ENCODE measurements at regions not wholly inside any gene's neighbourhood (a gene's known extent, or its start where the extent isn't known, plus 50 kb on each side); places are given as distances from the start of the nearest gene placed in this dataset.

- no peaks in the 10 kb centered on the region for H3K27me3 ChIP-seq (ENCODE audit: low read length)
- TF ChIP-seq, protein P1, sequence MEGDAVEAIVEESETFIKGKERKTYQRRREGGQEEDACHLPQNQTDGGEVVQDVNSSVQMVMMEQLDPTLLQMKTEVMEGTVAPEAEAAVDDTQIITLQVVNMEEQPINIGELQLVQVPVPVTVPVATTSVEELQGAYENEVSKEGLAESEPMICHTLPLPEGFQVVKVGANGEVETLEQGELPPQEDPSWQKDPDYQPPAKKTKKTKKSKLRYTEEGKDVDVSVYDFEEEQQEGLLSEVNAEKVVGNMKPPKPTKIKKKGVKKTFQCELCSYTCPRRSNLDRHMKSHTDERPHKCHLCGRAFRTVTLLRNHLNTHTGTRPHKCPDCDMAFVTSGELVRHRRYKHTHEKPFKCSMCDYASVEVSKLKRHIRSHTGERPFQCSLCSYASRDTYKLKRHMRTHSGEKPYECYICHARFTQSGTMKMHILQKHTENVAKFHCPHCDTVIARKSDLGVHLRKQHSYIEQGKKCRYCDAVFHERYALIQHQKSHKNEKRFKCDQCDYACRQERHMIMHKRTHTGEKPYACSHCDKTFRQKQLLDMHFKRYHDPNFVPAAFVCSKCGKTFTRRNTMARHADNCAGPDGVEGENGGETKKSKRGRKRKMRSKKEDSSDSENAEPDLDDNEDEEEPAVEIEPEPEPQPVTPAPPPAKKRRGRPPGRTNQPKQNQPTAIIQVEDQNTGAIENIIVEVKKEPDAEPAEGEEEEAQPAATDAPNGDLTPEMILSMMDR (IDR thresholded peaks at IDR 0.05; ENCODE audit: insufficient read depth, low read length, poor library complexity, severe bottlenecking) = no peak
- no peak for TF ChIP-seq EZH2phosphoT487 (conservative IDR thresholded peaks at IDR 0.05; ENCODE audit: low read length)
- H3F3A ChIP-seq (ENCODE audit: insufficient read depth) = no peaks in the 10 kb centered on the region
- no peak overlapping the region for H3K4me2 ChIP-seq (ENCODE audit: low read depth, low read length, poor library complexity, severe bottlenecking)
- H3K36me3 ChIP-seq (ENCODE audit: low read length) = no peaks in the 10 kb centered on the region
- no peak overlapping the region for H3K27ac ChIP-seq (ENCODE audit: low read depth, low read length)
- H3K9me3 ChIP-seq (ENCODE audit: insufficient read depth, low read length) = no peaks in the 10 kb centered on the region
- H3K9ac ChIP-seq (ENCODE audit: low read length) = no peak overlapping the region
- no peaks in the 10 kb centered on the region for H3K79me2 ChIP-seq (ENCODE audit: insufficient read depth, low read length)
- H3K4me3 ChIP-seq (ENCODE audit: insufficient read depth, low read length, poor library complexity, severe bottlenecking) = no peak overlapping the region
- H2AFZ ChIP-seq (ENCODE audit: low read depth, low read length, severe bottlenecking) = no peak overlapping the region
- H3K9me2 ChIP-seq (replicated peaks; ENCODE audit: insufficient read depth, low read length) = no peaks in the 10 kb centered on the region
- H4K20me1 ChIP-seq (ENCODE audit: low read depth, low read length) = no peaks in the 10 kb centered on the region
These were observed 87.2 kb upstream of the POU3F1 start for GRCh38 chr1:38133756-38134155.

GRCh38 chr1:38133304-38133703, 86.7 kb upstream of the POU3F1 start:
- Histone ChIP-seq H2AFZ (ENCODE audit: low read depth, low read length, severe bottlenecking) (no peak overlapping the region), H3K9me2 (replicated peaks; ENCODE audit: insufficient read depth, low read length) (no peaks in the 10 kb centered on the region), H3K79me2 (ENCODE audit: insufficient read depth, low read length) (no peaks in the 10 kb centered on the region), H3K4me3 (ENCODE audit: insufficient read depth, low read length, poor library complexity, severe bottlenecking) (no peak overlapping the region), H3K36me3 (ENCODE audit: low read length) (no peaks in the 10 kb centered on the region), H4K20me1 (ENCODE audit: low read depth, low read length) (no peaks in the 10 kb centered on the region), H3K9me3 (ENCODE audit: insufficient read depth, low read length) (no peaks in the 10 kb centered on the region), H3K27me3 (ENCODE audit: low read length) (no peaks in the 10 kb centered on the region), H3K4me2 (ENCODE audit: low read depth, low read length, poor library complexity, severe bottlenecking) (no peak overlapping the region), H3K27ac (ENCODE audit: low read depth, low read length) (no peak overlapping the region), H3F3A (ENCODE audit: insufficient read depth) (no peaks in the 10 kb centered on the region), H3K9ac (ENCODE audit: low read length) (no peak overlapping the region)
- TF ChIP-seq, protein P1 (IDR thresholded peaks at IDR 0.05; ENCODE audit: insufficient read depth, low read length, poor library complexity, severe bottlenecking) = no peak
- no peak for TF ChIP-seq EZH2phosphoT487 (conservative IDR thresholded peaks at IDR 0.05; ENCODE audit: low read length)

DNA sequence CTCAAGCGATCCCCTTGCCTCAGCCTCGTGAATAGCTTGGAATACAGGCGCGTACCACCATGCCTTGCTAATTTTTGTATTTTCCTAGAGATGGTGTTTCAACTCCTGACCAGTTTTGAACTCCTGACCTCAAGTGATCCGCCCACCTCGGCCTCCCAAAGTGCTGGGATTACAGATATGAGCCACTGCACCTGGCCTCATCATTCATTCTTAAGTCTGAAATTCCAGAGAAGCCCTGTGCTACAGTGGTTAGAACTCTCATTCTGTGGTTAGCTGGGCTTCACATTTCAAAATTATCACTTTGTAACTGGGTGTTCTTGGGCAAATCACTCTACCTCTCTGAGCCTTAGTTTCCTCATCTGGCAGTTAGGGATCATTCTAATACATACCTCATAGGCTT, 86.1 kb upstream of the POU3F1 start:
- no peaks in the 10 kb centered on the region for H4K20me1 ChIP-seq (ENCODE audit: low read depth, low read length)
- no peaks in the 10 kb centered on the region for H3F3A ChIP-seq (ENCODE audit: insufficient read depth)
- no peak for TF ChIP-seq EZH2phosphoT487 (conservative IDR thresholded peaks at IDR 0.05; ENCODE audit: low read length)
- TF ChIP-seq, protein P1 (IDR thresholded peaks at IDR 0.05; ENCODE audit: insufficient read depth, low read length, poor library complexity, severe bottlenecking) = no peak
- H3K9me2 ChIP-seq (replicated peaks; ENCODE audit: insufficient read depth, low read length) = no peaks in the 10 kb centered on the region
- H3K4me2 ChIP-seq (ENCODE audit: low read depth, low read length, poor library complexity, severe bottlenecking) = no peak overlapping the region
- no peaks in the 10 kb centered on the region for H3K27me3 ChIP-seq (ENCODE audit: low read length)
- no peaks in the 10 kb centered on the region for H3K36me3 ChIP-seq (ENCODE audit: low read length)
- H3K27ac ChIP-seq (ENCODE audit: low read depth, low read length) = no peak overlapping the region
- H2AFZ ChIP-seq (ENCODE audit: low read depth, low read length, severe bottlenecking) = no peak overlapping the region
- no peaks in the 10 kb centered on the region for H3K9me3 ChIP-seq (ENCODE audit: insufficient read depth, low read length)
- H3K4me3 ChIP-seq (ENCODE audit: insufficient read depth, low read length, poor library complexity, severe bottlenecking) = no peak overlapping the region
- no peak overlapping the region for H3K9ac ChIP-seq (ENCODE audit: low read length)
- H3K79me2 ChIP-seq (ENCODE audit: insufficient read depth, low read length) = no peaks in the 10 kb centered on the region
